H9 (cell line): ENCODE measurements at regions not wholly inside any gene's neighbourhood (a gene's known extent, or its start where the extent isn't known, plus 50 kb on each side); places are given as distances from the start of the nearest gene placed in this dataset.

Experiments used
- DNase-seq: peaks from one replicate; pipeline ENCODE4 v3.0.0-alpha.2; 2017
- H2AFZ ChIP-seq: one replicate; pipeline ENCODE4 v1.6.1; 2013; ENCODE audit warnings: mild to moderate bottlenecking, low read length, control low read depth, moderate library complexity
- H2AK5ac ChIP-seq: 2 replicates; pipeline ENCODE4 v1.6.1; 2013; ENCODE audit warnings: low read length, control low read depth, mixed read lengths; ENCODE audit not compliant: insufficient read length
- H2BK120ac ChIP-seq: one replicate; pipeline ENCODE4 v1.6.1; 2013; ENCODE audit warnings: low read depth, mild to moderate bottlenecking, low read length, control low read depth, inconsistent platforms; ENCODE audit not compliant: poor library complexity, severe bottlenecking
- H2BK12ac ChIP-seq: 2 replicates; pipeline ENCODE4 v1.6.1; 2013; ENCODE audit warnings: low read length, control low read depth, mixed read lengths, low read depth; ENCODE audit not compliant: insufficient read length
- H2BK15ac ChIP-seq: 2 replicates; pipeline ENCODE4 v1.6.1; 2013; ENCODE audit warnings: low read depth, low read length, control low read depth
- H2BK20ac ChIP-seq: one replicate; pipeline ENCODE4 v1.6.1; 2013; ENCODE audit warnings: low read depth, mild to moderate bottlenecking, low read length, control low read depth, inconsistent platforms; ENCODE audit not compliant: poor library complexity, severe bottlenecking
- H2BK5ac ChIP-seq: 2 replicates; pipeline ENCODE4 v1.6.1; 2013; ENCODE audit warnings: low read length, control low read depth, mixed read lengths; ENCODE audit not compliant: insufficient read length
- H3K14ac ChIP-seq: 2 replicates; pipeline ENCODE4 v1.6.1; 2013; ENCODE audit warnings: low read length, control low read depth; ENCODE audit not compliant: insufficient read depth
- H3K18ac ChIP-seq: 2 replicates; pipeline ENCODE4 v1.6.1; 2013; ENCODE audit warnings: low read depth, mild to moderate bottlenecking, mixed read lengths, low read length, control low read depth; ENCODE audit not compliant: insufficient read length
- H3K23ac ChIP-seq: 2 replicates; pipeline ENCODE4 v1.6.1; 2013; ENCODE audit warnings: low read length, control low read depth, mixed read lengths, low read depth; ENCODE audit not compliant: insufficient read length
- H3K23me2 ChIP-seq: 2 replicates; pipeline ENCODE4 v1.6.1; 2013; ENCODE audit warnings: low read depth, mild to moderate bottlenecking, mixed read lengths, low read length, control low read depth; ENCODE audit not compliant: insufficient read length, poor library complexity, severe bottlenecking
- H3K27ac ChIP-seq: 2 replicates; pipeline ENCODE4 v1.5.1; 2013; ENCODE audit warnings: low read length, control low read depth, mixed read lengths, low read depth; ENCODE audit not compliant: insufficient read length
- H3K27me3 ChIP-seq: 2 replicates; pipeline ENCODE4 v1.6.1; 2013; ENCODE audit warnings: low read length, control low read depth, inconsistent platforms; ENCODE audit not compliant: insufficient read depth
- H3K4ac ChIP-seq: 2 replicates; pipeline ENCODE4 v1.6.1; 2013; ENCODE audit warnings: low read depth, mild to moderate bottlenecking, control low read depth, inconsistent platforms, low read length, moderate library complexity
- H3K4me1 ChIP-seq: 2 replicates; pipeline ENCODE4 v1.6.1; 2013; ENCODE audit warnings: low read length, control low read depth, inconsistent platforms; ENCODE audit not compliant: insufficient read depth
- H3K4me2 ChIP-seq: 2 replicates; pipeline ENCODE4 v1.6.1; 2013; ENCODE audit warnings: low read length, control low read depth, mixed read lengths; ENCODE audit not compliant: insufficient read length, insufficient read depth
- H3K56ac ChIP-seq: 2 replicates; pipeline ENCODE4 v1.6.1; 2013; ENCODE audit warnings: low read depth, mild to moderate bottlenecking, mixed read lengths, low read length, control low read depth; ENCODE audit not compliant: insufficient read length
- H3K79me1 ChIP-seq: 2 replicates; pipeline ENCODE4 v1.6.1; 2013; ENCODE audit warnings: low read depth, mild to moderate bottlenecking, moderate library complexity, low read length, control low read depth, inconsistent platforms; ENCODE audit not compliant: insufficient read depth, poor library complexity, severe bottlenecking
- H3K79me2 ChIP-seq: 2 replicates; pipeline ENCODE4 v1.6.1; 2013; ENCODE audit warnings: low read length, control low read depth, inconsistent platforms; ENCODE audit not compliant: insufficient read depth
- H3K9ac ChIP-seq: 2 replicates; pipeline ENCODE4 v1.6.1; 2013; ENCODE audit warnings: low read length, control low read depth, mixed read lengths; ENCODE audit not compliant: insufficient read length; ENCODE audit errors: extremely low read depth
- H3K9me3 ChIP-seq: one replicate; pipeline ENCODE4 v1.6.1; 2013; ENCODE audit warnings: low read depth, low read length, inconsistent platforms; ENCODE audit not compliant: control insufficient read depth
- H3T11ph ChIP-seq: one replicate; pipeline ENCODE4 v1.6.1; 2013; ENCODE audit warnings: mild to moderate bottlenecking, low read length, control low read depth, inconsistent platforms
- H4K20me1 ChIP-seq: one replicate; pipeline ENCODE4 v1.6.1; 2013; ENCODE audit not compliant: control insufficient read depth, insufficient read length, insufficient read depth
- H4K5ac ChIP-seq: 2 replicates; pipeline ENCODE4 v1.6.1; 2013; ENCODE audit warnings: low read depth, mild to moderate bottlenecking, mixed read lengths, low read length, control low read depth; ENCODE audit not compliant: insufficient read length
- H4K8ac ChIP-seq: replicated peaks from 2 replicates; pipeline ENCODE4 v1.6.1; 2013; ENCODE audit warnings: low read length, control low read depth, mixed read lengths, low read depth; ENCODE audit not compliant: insufficient read length
- H4K91ac ChIP-seq: 2 replicates; pipeline ENCODE4 v1.6.1; 2013; ENCODE audit warnings: low read depth, mild to moderate bottlenecking, moderate library complexity, mixed read lengths, low read length, control low read depth; ENCODE audit not compliant: insufficient read length
- H3K27ac Mint-ChIP-seq, 3 experiments: 2 replicates in 2 of 3; 3 replicates in 1 of 3; pipeline ENCODE4 v1.8.0; 2020 to 2021; ENCODE audit warnings: mixed read lengths in 3 of 3, mild to moderate bottlenecking in 1 of 3, moderate library complexity in 1 of 3
- H3K27me3 Mint-ChIP-seq: 2 replicates; pipeline ENCODE4 v1.8.0; 2021; ENCODE audit warnings: low read depth, mild to moderate bottlenecking, moderate library complexity, mixed read lengths
- H3K36me3 Mint-ChIP-seq, 3 experiments: 2 replicates in 2 of 3; 3 replicates in 1 of 3; pipeline ENCODE4 v1.8.0; 2020 to 2021; ENCODE audit warnings: low read depth in 3 of 3, mixed read lengths in 3 of 3; ENCODE audit not compliant: insufficient read depth in 1 of 3
- H3K4me1 Mint-ChIP-seq, 2 experiments: 2 replicates each; pipeline ENCODE4 v1.8.0; 2020; ENCODE audit warnings: mixed read lengths in 2 of 2
- H3K4me3 Mint-ChIP-seq, 2 experiments: 2 replicates in 1 of 2; 3 replicates in 1 of 2; pipeline ENCODE4 v1.8.0; 2020 to 2021; ENCODE audit warnings: mild to moderate bottlenecking in 2 of 2, mixed read lengths in 2 of 2, moderate library complexity in 1 of 2
- H3K9me3 Mint-ChIP-seq, 2 experiments: 2 replicates in 1 of 2; 3 replicates in 1 of 2; pipeline ENCODE4 v1.8.0; 2020; ENCODE audit warnings: mild to moderate bottlenecking in 2 of 2, mixed read lengths in 2 of 2, moderate library complexity in 1 of 2
- WGBS: extraction: QIAGEN DNeasy Blood & Tissue Kit; methylation state at CpG from one replicate; pipeline ENCODE4 v1.1.7; 2013; ENCODE audit warnings: missing lambda C conversion rate, low lambda C conversion rate, mixed read lengths; ENCODE audit not compliant: insufficient read length; ENCODE audit errors: extremely low coverage; 5-methylcytosine and 5-hydroxymethylcytosine counted together
- TF ChIP-seq, protein P1 (sequence below): fragments of 200-600 bp; sonication (generic); conservative IDR thresholded peaks from 3 replicates; pipeline ENCODE4 v1.8.0; 2021; ENCODE audit warnings: antibody characterized with exemption, mild to moderate bottlenecking

GRCh38 chr3:5317557-5317956 is 130.1 kb downstream of the EDEM1 start:
- Histone ChIP-seq H2BK20ac (no peak overlapping the region), H4K20me1 (no peaks in the 10 kb centered on the region), H3K4me2 (no peak overlapping the region), H3K14ac (no peak overlapping the region), H2BK120ac (no peak overlapping the region), H3K79me1 (no peaks in the 10 kb centered on the region), H2BK5ac (no peak overlapping the region), H3K4me1 (no peaks in the 10 kb centered on the region; the same call in 1 of the 2 replicates), H2AFZ (no peak overlapping the region), H2BK12ac (no peak overlapping the region), H3K27ac (no peak overlapping the region), H4K8ac (no peak overlapping the region), H3K56ac (no peak overlapping the region), H2BK15ac (no peak overlapping the region), H3K9ac (no peak overlapping the region), H4K5ac (no peak overlapping the region), H3K27me3 (no peaks in the 10 kb centered on the region), H3K4ac (no peak overlapping the region), H4K91ac (no peak overlapping the region), H3K23ac (no peak overlapping the region), H3K9me3 (no peaks in the 10 kb centered on the region), H2AK5ac (no peak overlapping the region), H3T11ph (no peak overlapping the region), H3K23me2 (no peaks in the 10 kb centered on the region), H3K79me2 (no peaks in the 10 kb centered on the region), H3K18ac (no peak overlapping the region)
- Mint-ChIP-seq H3K9me3 (no peaks in the 10 kb centered on the region; a peak in 1 of 5 replicates), H3K27me3 (no peaks in the 10 kb centered on the region), H3K4me3 (no peak overlapping the region), H3K27ac (no peak overlapping the region), H3K36me3 (no peaks in the 10 kb centered on the region; a peak in 1 of 7 replicates), H3K4me1 (peaks cover 3% of the 10 kb centered on the region in 2 experiments; a peak in 2 of 4 replicates)
- WGBS, result no CpG with 5 or more reads among the region's 5 CpGs
- no peak for DNase-seq
- TF ChIP-seq, protein P1, sequence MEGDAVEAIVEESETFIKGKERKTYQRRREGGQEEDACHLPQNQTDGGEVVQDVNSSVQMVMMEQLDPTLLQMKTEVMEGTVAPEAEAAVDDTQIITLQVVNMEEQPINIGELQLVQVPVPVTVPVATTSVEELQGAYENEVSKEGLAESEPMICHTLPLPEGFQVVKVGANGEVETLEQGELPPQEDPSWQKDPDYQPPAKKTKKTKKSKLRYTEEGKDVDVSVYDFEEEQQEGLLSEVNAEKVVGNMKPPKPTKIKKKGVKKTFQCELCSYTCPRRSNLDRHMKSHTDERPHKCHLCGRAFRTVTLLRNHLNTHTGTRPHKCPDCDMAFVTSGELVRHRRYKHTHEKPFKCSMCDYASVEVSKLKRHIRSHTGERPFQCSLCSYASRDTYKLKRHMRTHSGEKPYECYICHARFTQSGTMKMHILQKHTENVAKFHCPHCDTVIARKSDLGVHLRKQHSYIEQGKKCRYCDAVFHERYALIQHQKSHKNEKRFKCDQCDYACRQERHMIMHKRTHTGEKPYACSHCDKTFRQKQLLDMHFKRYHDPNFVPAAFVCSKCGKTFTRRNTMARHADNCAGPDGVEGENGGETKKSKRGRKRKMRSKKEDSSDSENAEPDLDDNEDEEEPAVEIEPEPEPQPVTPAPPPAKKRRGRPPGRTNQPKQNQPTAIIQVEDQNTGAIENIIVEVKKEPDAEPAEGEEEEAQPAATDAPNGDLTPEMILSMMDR, result no peak
